Adrenal gland (tissue), 9 donors: ENCODE measurements at regions not wholly inside any gene's neighbourhood (a gene's known extent, or its start where the extent isn't known, plus 50 kb on each side); places are given as distances from the start of the nearest gene placed in this dataset.

Experiments used
- DNase-seq, 7 donors: peaks; one replicate each; pipeline ENCODE4 v3.0.0-alpha.2; 2019 to 2020
- H3K27ac ChIP-seq, 5 donors: fragments of 200-600 bp; sonication (generic) in 4 of 5; 1 replicate in 3 of 5; 2 replicates in 2 of 5; pipeline versions ENCODE4 v1.5.1 to v1.8.0; 2016 to 2020; ENCODE audit warnings: mild to moderate bottlenecking in 1 of 5
- H3K27me3 ChIP-seq: fragments of 200-600 bp; 2 replicates; pipeline ENCODE4 v1.8.0; 2021
- H3K36me3 ChIP-seq, 2 donors: fragments of 200-600 bp; replicated peaks in 1 of 2; 1 replicate in 1 of 2; 2 replicates in 1 of 2; pipeline versions ENCODE4 v1.5.1 to v1.8.0; 2018 to 2022
- H3K4me1 ChIP-seq, 2 donors: fragments of 200-600 bp; replicated peaks in 1 of 2; 1 replicate in 1 of 2; 2 replicates in 1 of 2; pipeline versions ENCODE4 v1.5.1 to v1.8.0; 2018 to 2021
- H3K4me3 ChIP-seq, 4 donors: fragments of 200-600 bp; sonication (generic) in 3 of 4; one replicate each; pipeline ENCODE4 v1.5.1; 2016 to 2018
- H3K9me3 ChIP-seq, 3 donors: fragments of 200-600 bp; sonication (generic) in 1 of 3; replicated peaks in 1 of 3; 1 replicate in 2 of 3; 2 replicates in 1 of 3; pipeline versions ENCODE4 v1.5.1 to v1.8.0; 2016 to 2021
- CTCF ChIP-seq, 6 experiments: fragments of 450-650 bp in 4 of 6; fragments of 200-600 bp in 2 of 6; sonication (generic) in 1 of 6; IDR thresholded peaks; 1 replicate in 5 of 6; 2 replicates in 1 of 6; pipeline versions ENCODE4 v1.5.1 to v1.8.0; 2016 to 2021; ENCODE audit warnings: antibody characterized with exemption in 6 of 6, mild to moderate bottlenecking in 2 of 6, moderate library complexity in 1 of 6
- POLR2A ChIP-seq, 2 donors: fragments of 450-650 bp; IDR thresholded peaks; one replicate each; pipeline ENCODE4 v1.6.1; 2017; ENCODE audit warnings: antibody characterized with exemption in 2 of 2, mild to moderate bottlenecking in 2 of 2, moderate library complexity in 1 of 2
- WGBS, 4 donors: extraction: QIAGEN DNeasy Blood & Tissue Kit in 2 of 4; methylation state at CpG; one replicate each; pipeline versions ENCODE4 v1.1.5 to v1.1.7; 2013 to 2017; 5-methylcytosine and 5-hydroxymethylcytosine counted together
- intact Hi-C, 2 donors: fragments of 100-400 bp; cut with DNase I; formaldehyde crosslinking; loops; one replicate each; pipeline versions ENCODE4 v1.14.1 to v1.15.0; 2022 to 2023
- donor health status: healthy with polysubstance abuse.
- donor health status: Bipolar disorder and iron deficiency.
- donor health status: DM: yes; HTN: yes; CAD: no.
- donor health status: DM: no; HTN: no; CAD: no.
- donor health status: DM: no; HTN: no; CAD: no.

- Histone ChIP-seq H3K9me3 (no peaks in the 10 kb centered on the region), H3K36me3 (no peaks in the 10 kb centered on the region), H3K4me3 (no peak overlapping the region), H3K27ac (no peak overlapping the region), H3K4me1 (no peaks in the 10 kb centered on the region), H3K27me3 (no peaks in the 10 kb centered on the region)
- 79 to 84% (median 83%) methylated on average over 4 of the region's 4 CpGs for WGBS, 4 donors
- intact Hi-C loops: no loop called here
- TF ChIP-seq POLR2A (IDR thresholded peaks at IDR 0.05): no peak
- no peak for TF ChIP-seq CTCF (IDR thresholded peaks at IDR 0.05)
- no peak for DNase-seq
Measured at GRCh38 chr9:84590706-84591105, 78.8 kb upstream of the NTRK2 start.

GRCh38 chr9:84592918-84593317 is 76.6 kb upstream of the NTRK2 start:
- H3K4me3 ChIP-seq: no peak overlapping the region
- no peaks in the 10 kb centered on the region for H3K4me1 ChIP-seq
- no peak for TF ChIP-seq POLR2A (IDR thresholded peaks at IDR 0.05)
- TF ChIP-seq CTCF (IDR thresholded peaks at IDR 0.05): no peak
- intact Hi-C loops: no loop called here
- no peaks in the 10 kb centered on the region for H3K36me3 ChIP-seq
- 74 to 87% (median 81%) methylated on average over 4 of the region's 4 CpGs for WGBS, 4 donors
- H3K27ac ChIP-seq: no peak overlapping the region
- no peak for DNase-seq
- no peaks in the 10 kb centered on the region for H3K9me3 ChIP-seq
- H3K27me3 ChIP-seq: no peaks in the 10 kb centered on the region

- Histone ChIP-seq H3K27me3 (no peaks in the 10 kb centered on the region), H3K9me3 (no peaks in the 10 kb centered on the region), H3K4me1 (no peaks in the 10 kb centered on the region), H3K36me3 (no peaks in the 10 kb centered on the region), H3K27ac (no peak overlapping the region), H3K4me3 (no peak overlapping the region)
- WGBS, 4 donors: 49 to 66% (median 54%) methylated on average over 4 of the region's 4 CpGs
- intact Hi-C loops: no loop called here
- no peak for DNase-seq
- TF ChIP-seq CTCF (IDR thresholded peaks at IDR 0.05) (no peak), POLR2A (IDR thresholded peaks at IDR 0.05) (no peak)
Measured at GRCh38 chr9:84593352-84593751, 76.2 kb upstream of the NTRK2 start.

GRCh38 chr9:84597131-84597530 is 72.4 kb upstream of the NTRK2 start:
- H3K4me3 ChIP-seq: no peak overlapping the region
- no peaks in the 10 kb centered on the region for H3K4me1 ChIP-seq
- TF ChIP-seq POLR2A (IDR thresholded peaks at IDR 0.05) (no peak), CTCF (IDR thresholded peaks at IDR 0.05) (no peak)
- 17 to 47% (median 37%) methylated on average over 2 of the region's 2 CpGs for WGBS, 4 donors
- intact Hi-C loops: no loop called here
- no peaks in the 10 kb centered on the region for H3K9me3 ChIP-seq
- H3K27ac ChIP-seq: no peak overlapping the region
- peak in 1 of 7 donors; percentile 1 for DNase-seq
- no peaks in the 10 kb centered on the region for H3K36me3 ChIP-seq
- H3K27me3 ChIP-seq: no peaks in the 10 kb centered on the region
